Omental fat pad (tissue), 3 donors: ENCODE measurements at regions not wholly inside any gene's neighbourhood (a gene's known extent, or its start where the extent isn't known, plus 50 kb on each side); places are given as distances from the start of the nearest gene placed in this dataset.

ENCODE experiments used
- ATAC-seq: fragments of 150-250 bp; one replicate; pipeline ENCODE4 v1.9.1; 2016; ENCODE audit warnings: mild to moderate bottlenecking, moderate library complexity; ENCODE audit not compliant: low FRiP score
- DNase-seq: peaks from one replicate; pipeline ENCODE4 v3.0.0-alpha.2; 2019; ENCODE audit warnings: low spot score
- TF ChIP-seq, protein P1 (sequence below), 3 donors: fragments of 450-650 bp; IDR thresholded peaks; one replicate each; pipeline ENCODE4 v1.5.1; 2016 to 2017; ENCODE audit warnings: antibody characterized with exemption in 3 of 3, mild to moderate bottlenecking in 3 of 3, moderate library complexity in 2 of 3

- ATAC-seq (no peak), DNase-seq (no peak)
- TF ChIP-seq, protein P1, sequence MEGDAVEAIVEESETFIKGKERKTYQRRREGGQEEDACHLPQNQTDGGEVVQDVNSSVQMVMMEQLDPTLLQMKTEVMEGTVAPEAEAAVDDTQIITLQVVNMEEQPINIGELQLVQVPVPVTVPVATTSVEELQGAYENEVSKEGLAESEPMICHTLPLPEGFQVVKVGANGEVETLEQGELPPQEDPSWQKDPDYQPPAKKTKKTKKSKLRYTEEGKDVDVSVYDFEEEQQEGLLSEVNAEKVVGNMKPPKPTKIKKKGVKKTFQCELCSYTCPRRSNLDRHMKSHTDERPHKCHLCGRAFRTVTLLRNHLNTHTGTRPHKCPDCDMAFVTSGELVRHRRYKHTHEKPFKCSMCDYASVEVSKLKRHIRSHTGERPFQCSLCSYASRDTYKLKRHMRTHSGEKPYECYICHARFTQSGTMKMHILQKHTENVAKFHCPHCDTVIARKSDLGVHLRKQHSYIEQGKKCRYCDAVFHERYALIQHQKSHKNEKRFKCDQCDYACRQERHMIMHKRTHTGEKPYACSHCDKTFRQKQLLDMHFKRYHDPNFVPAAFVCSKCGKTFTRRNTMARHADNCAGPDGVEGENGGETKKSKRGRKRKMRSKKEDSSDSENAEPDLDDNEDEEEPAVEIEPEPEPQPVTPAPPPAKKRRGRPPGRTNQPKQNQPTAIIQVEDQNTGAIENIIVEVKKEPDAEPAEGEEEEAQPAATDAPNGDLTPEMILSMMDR (IDR thresholded peaks at IDR 0.05), result no peak
These were observed 67.4 kb upstream of the CLCN4 start for GRCh38 chrX:10089378-10089795.

GRCh38 chrX:10090319-10090718 lies 66.5 kb upstream of the CLCN4 start:
- TF ChIP-seq, protein P1 (IDR thresholded peaks at IDR 0.05), result no peak
- no peak for DNase-seq
- no peak for ATAC-seq

DNA sequence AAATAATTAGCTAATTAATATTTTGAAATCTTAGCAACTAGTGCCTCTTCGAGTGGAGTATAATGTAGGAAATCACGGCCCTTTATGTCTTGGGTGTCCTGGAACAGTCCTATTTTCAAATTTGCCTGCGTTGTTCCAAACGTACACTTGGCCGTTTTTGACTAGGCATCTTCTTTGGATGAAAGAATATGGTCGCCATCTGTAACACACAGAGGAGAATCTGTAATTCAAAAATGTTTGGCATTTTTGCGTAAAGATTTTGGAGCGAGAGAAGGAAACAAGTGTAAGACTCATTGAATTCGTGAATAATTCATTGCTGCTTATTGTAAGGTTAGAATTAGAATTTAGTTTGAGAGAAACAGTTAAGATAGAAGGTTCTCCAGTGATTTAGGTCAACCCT lies 61.5 kb upstream of the CLCN4 start:
- TF ChIP-seq, protein P1 (IDR thresholded peaks at IDR 0.05), result no peak
- DNase-seq (no peak), ATAC-seq (no peak)

GRCh38 chrX:10095698-10096432 lies 60.9 kb upstream of the CLCN4 start:
- DNase-seq, result no peak
- TF ChIP-seq, protein P1 (IDR thresholded peaks at IDR 0.05), result no peak
- no peak for ATAC-seq

DNA sequence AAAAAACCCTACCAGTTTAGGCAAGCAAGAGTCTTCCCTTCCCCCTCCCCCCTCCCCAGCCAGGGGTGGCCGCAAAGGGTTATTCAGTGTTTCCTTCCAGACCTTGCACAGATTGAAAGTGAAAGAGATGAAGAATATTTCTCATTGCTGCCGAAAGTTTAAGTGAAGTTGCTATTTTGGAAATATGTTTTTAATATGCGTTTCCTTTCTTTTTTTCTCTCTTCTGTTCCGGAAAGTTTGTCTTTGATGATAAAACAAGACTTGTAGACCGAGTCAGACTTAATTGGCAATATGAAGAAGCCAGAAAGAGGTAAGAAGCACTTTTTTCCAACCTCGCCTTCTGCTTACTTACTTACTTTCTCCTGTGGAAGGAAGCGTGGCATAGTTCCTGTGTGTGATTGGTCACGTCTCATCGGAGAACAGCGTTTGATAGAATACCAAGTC lies 58.5 kb upstream of the CLCN4 start:
- ATAC-seq, result no peak
- TF ChIP-seq, protein P1 (IDR thresholded peaks at IDR 0.05), result no peak

GRCh38 chrX:10099411-10099810 lies 57.4 kb upstream of the CLCN4 start:
- TF ChIP-seq, protein P1 (IDR thresholded peaks at IDR 0.05), result no peak
- DNase-seq (no peak), ATAC-seq (no peak)

More for the DNA sequence above, 58.5 kb upstream of the CLCN4 start:
- no peak for DNase-seq

DNA sequence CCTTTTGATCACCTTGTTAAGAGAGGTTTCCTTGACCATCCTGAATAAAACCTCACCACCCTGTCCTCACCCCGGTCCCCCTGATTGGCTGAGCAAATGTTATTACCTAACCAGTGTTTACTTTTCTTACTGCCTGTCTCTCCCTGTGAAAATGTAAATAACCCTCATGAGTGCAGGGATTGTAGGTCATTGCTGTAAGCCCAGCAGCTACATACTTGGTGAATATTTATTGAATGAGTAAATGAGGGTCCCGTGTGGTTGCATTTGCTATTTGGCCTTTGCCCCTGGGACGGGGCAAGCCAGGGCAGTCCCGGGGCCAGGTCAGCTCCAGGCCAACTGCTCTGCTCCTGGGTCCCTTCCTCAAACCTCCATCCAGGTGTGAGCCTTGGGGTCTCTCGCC lies 55.5 kb upstream of the CLCN4 start:
- DNase-seq (no peak), ATAC-seq (no peak)
- TF ChIP-seq, protein P1 (IDR thresholded peaks at IDR 0.05), result no peak
